NCI-H146 treated with DMSO at 0.1 percent for 48 hours (cell line): ENCODE measurements at regions not wholly inside any gene's neighbourhood (a gene's known extent, or its start where the extent isn't known, plus 50 kb on each side); places are given as distances from the start of the nearest gene placed in this dataset.
"Not testable (repeated sequence)": the region's sequence is repeated elsewhere in the genome, so short reads cannot be mapped to it uniquely, and the experiment has no call there.

Experiments
- DNase-seq: peaks from one replicate; lab custom pipeline; 2025; ENCODE audit not compliant: unreplicated experiment; lab: John Stamatoyannopoulos, UW

GRCh38 chr3:191813245-191813644 is 352.3 kb downstream of the PYDC2 start:
- no peak for DNase-seq

GRCh38 chr3:191848818-191849217 is 387.9 kb downstream of the PYDC2 start:
- no peak for DNase-seq

GRCh38 chr3:191859531-191859930 is 398.6 kb downstream of the PYDC2 start:
- DNase-seq = no peak

- no peak for DNase-seq
Observed at GRCh38 chr3:191869738-191870415, 408.9 kb downstream of the PYDC2 start.

GRCh38 chr3:191873736-191874135 is 412.8 kb downstream of the PYDC2 start:
- DNase-seq = no peak

GRCh38 chr3:191882289-191882688 is 421.3 kb downstream of the PYDC2 start:
- DNase-seq = no peak

GRCh38 chr3:191884132-191884531 is 423.2 kb downstream of the PYDC2 start:
- no peak for DNase-seq

- no peak for DNase-seq
Observed at GRCh38 chr3:191889106-191889505, 428.1 kb downstream of the PYDC2 start.

GRCh38 chr3:191889756-191890155 is 428.8 kb downstream of the PYDC2 start:
- no peak for DNase-seq

- DNase-seq = no peak
Observed at GRCh38 chr3:191894406-191894805, 433.4 kb downstream of the PYDC2 start.

GRCh38 chr3:191901741-191902140 is 440.8 kb downstream of the PYDC2 start:
- DNase-seq = no peak

- no peak for DNase-seq
Observed at GRCh38 chr3:191912616-191913204, 451.7 kb downstream of the PYDC2 start.

GRCh38 chr3:191915712-191916111 is 454.7 kb downstream of the PYDC2 start:
- DNase-seq = no peak

- no peak for DNase-seq
Observed at GRCh38 chr3:191919491-191920026, 458.6 kb downstream of the PYDC2 start.

- DNase-seq = no peak
Observed at GRCh38 chr3:191922570-191922969, 461.6 kb downstream of the PYDC2 start.

- not testable (repeated sequence) for DNase-seq
Observed at GRCh38 chr3:191927183-191927817, 466.3 kb downstream of the PYDC2 start.

- DNase-seq = not testable (repeated sequence)
Observed at GRCh38 chr3:191927998-191928397, 467.0 kb downstream of the PYDC2 start.

GRCh38 chr3:191944835-191945234 is 483.9 kb downstream of the PYDC2 start:
- no peak for DNase-seq

- DNase-seq = no peak
Observed at GRCh38 chr3:191952186-191952585, 491.2 kb downstream of the PYDC2 start.

- no peak for DNase-seq
Observed at GRCh38 chr3:191952609-191953008, 491.6 kb downstream of the PYDC2 start.

- no peak for DNase-seq
Observed at GRCh38 chr3:191958980-191959671, 498.2 kb downstream of the PYDC2 start.
